NCI-H226 (cell line): ENCODE measurements at regions not wholly inside any gene's neighbourhood (a gene's known extent, or its start where the extent isn't known, plus 50 kb on each side); places are given as distances from the start of the nearest gene placed in this dataset.

Experiments used
- DNase-seq: peaks from one replicate; pipeline ENCODE4 v3.0.0-alpha.2; 2015

DNA sequence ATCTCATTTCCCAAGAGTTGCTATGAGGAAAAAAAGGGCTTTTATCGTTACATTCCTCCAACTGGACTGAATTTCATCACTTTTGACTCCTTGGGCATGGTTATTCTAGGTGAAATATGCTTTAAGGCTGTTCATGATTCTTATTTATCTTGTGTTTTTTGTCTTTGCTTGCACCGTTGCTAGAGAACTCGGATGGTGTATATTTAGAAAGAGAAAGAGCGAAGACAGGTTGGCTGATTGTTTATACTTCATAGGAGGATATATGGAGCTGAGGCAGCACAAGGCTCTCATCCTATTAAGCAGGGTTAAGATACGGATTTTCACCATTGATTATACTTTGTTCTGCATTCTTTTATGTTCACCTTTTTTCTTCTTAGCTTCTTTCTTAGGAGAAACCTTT, 94.9 kb upstream of the GEMIN8 start:
- DNase-seq = no peak

DNA sequence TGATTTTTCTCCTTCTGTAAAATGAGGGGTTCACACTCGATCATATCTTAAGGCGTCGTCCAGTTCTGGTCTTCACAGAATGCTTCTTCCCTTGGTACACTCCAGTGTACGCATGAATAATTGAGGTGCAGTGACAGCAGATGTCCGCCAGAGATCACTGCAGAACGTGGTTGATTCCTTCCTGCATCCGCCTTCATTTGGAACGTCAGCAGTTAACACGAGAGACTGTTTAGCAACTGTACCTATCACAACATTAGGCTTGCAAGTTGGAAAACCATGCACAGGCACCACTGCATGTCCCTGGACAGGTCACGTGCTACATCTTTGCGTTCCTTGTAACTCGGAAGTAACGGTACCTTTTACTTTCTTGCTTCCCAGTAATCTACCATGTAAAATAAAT, 66.0 kb upstream of the GEMIN8 start:
- DNase-seq = peak; percentile 3

DNA sequence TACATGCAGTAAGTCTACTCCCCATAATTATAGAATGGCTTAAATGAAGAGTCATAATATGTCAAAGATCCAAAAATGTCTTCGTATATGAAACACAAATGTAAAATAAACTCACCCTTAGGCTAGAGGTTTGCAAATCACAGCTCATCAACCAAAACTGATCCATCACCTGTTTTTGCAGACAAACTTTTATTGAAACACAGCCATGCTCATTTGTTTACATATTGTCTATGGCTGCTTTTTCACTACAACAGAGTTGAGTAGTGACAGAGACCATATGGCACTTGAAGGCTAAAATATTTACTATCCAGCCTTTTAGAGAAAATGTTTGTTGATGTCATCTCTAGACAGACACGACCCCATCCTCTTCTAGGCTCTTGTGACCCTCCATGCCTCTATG, 64.5 kb upstream of the GEMIN8 start:
- DNase-seq = no peak

DNA sequence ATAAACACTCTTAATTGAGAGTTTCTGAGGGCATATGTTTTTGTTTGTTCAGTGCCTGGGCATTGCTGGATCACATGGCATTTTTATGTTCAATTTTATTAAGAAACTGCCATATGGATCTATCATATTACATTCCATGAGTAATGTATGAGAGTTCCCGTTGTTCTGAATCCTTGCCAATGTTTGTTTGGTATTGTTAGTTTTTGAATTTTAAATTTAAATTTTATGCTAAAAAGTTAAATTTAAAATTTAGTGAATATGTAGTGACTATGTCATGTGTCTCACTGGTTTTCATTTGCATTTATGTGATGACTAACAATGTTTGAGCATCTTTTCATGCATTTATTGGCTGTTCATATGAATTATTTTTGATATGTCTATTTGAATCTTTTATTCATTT, 54.8 kb upstream of the GEMIN8 start:
- no peak for DNase-seq

DNA sequence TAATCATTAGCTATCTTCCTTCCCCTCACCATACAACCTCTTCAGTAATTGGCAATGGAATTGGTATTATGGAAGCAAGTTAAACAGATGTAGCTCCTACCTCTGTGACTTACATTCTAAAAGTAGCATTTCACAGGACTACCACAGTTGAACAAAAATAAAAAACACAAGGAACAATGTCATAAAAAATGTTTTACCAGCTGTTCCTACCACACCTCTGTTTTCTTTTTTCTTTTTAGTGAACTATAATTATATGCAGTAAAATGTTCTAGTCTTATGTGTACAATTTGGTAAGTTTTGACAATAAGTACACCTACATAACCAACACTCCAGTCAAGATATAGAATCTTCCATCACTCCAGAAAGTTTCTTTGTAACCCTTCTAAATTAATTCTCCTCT, 54.1 kb upstream of the GEMIN8 start:
- no peak for DNase-seq

DNA sequence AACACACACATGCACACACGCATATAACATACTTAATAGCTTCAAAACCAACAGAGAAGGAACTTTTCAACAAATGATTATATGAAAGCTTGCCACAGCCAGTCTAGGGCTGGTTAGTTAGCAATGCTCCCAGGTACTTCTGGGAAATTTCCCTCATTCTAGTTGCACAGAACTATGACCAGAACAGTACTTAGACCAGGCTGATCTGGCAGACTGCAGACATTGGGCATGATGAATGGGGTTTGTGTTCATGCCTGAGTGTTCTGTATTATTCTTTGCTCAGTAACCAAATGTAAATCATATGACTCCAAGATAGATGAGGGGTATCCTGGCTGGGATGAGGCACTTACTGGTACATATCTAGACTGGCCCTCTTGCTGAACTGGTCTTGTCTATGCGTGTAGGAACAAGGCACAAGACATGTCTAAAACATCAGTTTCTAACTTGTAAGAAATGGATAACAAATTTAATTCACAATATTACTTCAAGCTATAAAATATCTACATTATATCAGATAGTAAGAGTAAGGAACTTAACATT, 50.3 kb upstream of the GEMIN8 start:
- DNase-seq = no peak
